Upper lobe of left lung (tissue), 6 donors: ENCODE measurements at regions not wholly inside any gene's neighbourhood (a gene's known extent, or its start where the extent isn't known, plus 50 kb on each side); places are given as distances from the start of the nearest gene placed in this dataset.

ENCODE experiments used
- ATAC-seq, 2 donors: fragments of 200-7000 bp; cut with Tn5 transposase; one replicate each; pipeline ENCODE4 v1.9.1; 2022; ENCODE audit warnings: mild to moderate bottlenecking in 2 of 2, moderate library complexity in 2 of 2; ENCODE audit not compliant: low FRiP score in 2 of 2
- DNase-seq, 2 donors: peaks; one replicate each; pipeline ENCODE4 v3.0.0-alpha.2; 2019 to 2020
- H3K27ac ChIP-seq, 4 donors: fragments of 200-600 bp; sonication (generic); one replicate each; pipeline ENCODE4 v1.5.1; 2016 to 2019
- H3K27me3 ChIP-seq, 4 donors: fragments of 200-600 bp; sonication (generic); one replicate each; pipeline ENCODE4 v1.5.1; 2017 to 2019
- H3K36me3 ChIP-seq, 4 donors: fragments of 200-600 bp; sonication (generic); one replicate each; pipeline ENCODE4 v1.5.1; 2016 to 2019
- H3K4me1 ChIP-seq, 4 donors: fragments of 200-600 bp; sonication (generic); one replicate each; pipeline ENCODE4 v1.5.1; 2018 to 2019
- H3K4me3 ChIP-seq, 4 donors: fragments of 200-600 bp; sonication (generic); one replicate each; pipeline ENCODE4 v1.5.1; 2017 to 2019; ENCODE audit warnings: mild to moderate bottlenecking in 2 of 4, moderate library complexity in 1 of 4
- H3K9me3 ChIP-seq, 4 donors: fragments of 200-600 bp; sonication (generic); one replicate each; pipeline ENCODE4 v1.5.1; 2018 to 2019
- CTCF ChIP-seq, 6 experiments: fragments of 450-650 bp in 4 of 6; fragments of 200-600 bp in 2 of 6; sonication (generic) in 2 of 6; IDR thresholded peaks; one replicate each; pipeline ENCODE4 v1.5.1; 2016 to 2019; ENCODE audit warnings: antibody characterized with exemption in 6 of 6
- EP300 ChIP-seq, 4 donors: sonication (generic); formaldehyde crosslinking; IDR thresholded peaks; one replicate each; pipeline ENCODE4 v1.5.1; 2017; ENCODE audit warnings: antibody characterized with exemption in 4 of 4, control low read depth in 2 of 4
- POLR2A ChIP-seq, 4 donors: fragments of 450-650 bp; IDR thresholded peaks; one replicate each; pipeline ENCODE4 v1.5.1; 2016 to 2017; ENCODE audit warnings: antibody characterized with exemption in 4 of 4, mild to moderate bottlenecking in 2 of 4
- POLR2AphosphoS5 ChIP-seq, 2 donors: sonication (generic); formaldehyde crosslinking; IDR thresholded peaks; one replicate each; pipeline ENCODE4 v1.5.1; 2017; ENCODE audit warnings: antibody characterized with exemption in 2 of 2
- WGBS, 2 donors: methylation state at CpG; one replicate each; pipeline ENCODE4 v1.1.5; 2017 to 2018; 5-methylcytosine and 5-hydroxymethylcytosine counted together
- donor health status: DM: no; HTN: no; CAD: no; lungs with moderate emphysema.
- donor health status: DM: no; HTN: yes; CAD: no; lungs with severe emphysema.

- DNase-seq (no peak), ATAC-seq (no peak)
- Histone ChIP-seq H3K36me3 (no peaks in the 10 kb centered on the region), H3K27ac (no peak overlapping the region), H3K9me3 (no peaks in the 10 kb centered on the region), H3K4me1 (no peaks in the 10 kb centered on the region), H3K4me3 (no peak overlapping the region), H3K27me3 (no peaks in the 10 kb centered on the region)
- 96 to 99% methylated on average over 3 of the region's 3 CpGs for WGBS, 2 donors
- TF ChIP-seq EP300 (IDR thresholded peaks at IDR 0.05), result no peak
- TF ChIP-seq POLR2AphosphoS5 (IDR thresholded peaks at IDR 0.05), result no peak
- TF ChIP-seq POLR2A (IDR thresholded peaks at IDR 0.05), result no peak
- no peak for TF ChIP-seq CTCF (IDR thresholded peaks at IDR 0.05)
Measured at GRCh38 chr1:98210563-98210962, 289.7 kb upstream of the DPYD start.

GRCh38 chr1:98210064-98210463 is 289.2 kb upstream of the DPYD start:
- 50 to 59% methylated on average over 7 of the region's 7 CpGs for WGBS, 2 donors
- H3K27me3 ChIP-seq, result no peaks in the 10 kb centered on the region
- DNase-seq (no peak), ATAC-seq (no peak)
- no peak overlapping the region for H3K4me3 ChIP-seq
- no peaks in the 10 kb centered on the region for H3K36me3 ChIP-seq
- H3K4me1 ChIP-seq, result no peaks in the 10 kb centered on the region
- TF ChIP-seq CTCF (IDR thresholded peaks at IDR 0.05) (no peak), POLR2A (IDR thresholded peaks at IDR 0.05) (no peak), EP300 (IDR thresholded peaks at IDR 0.05) (no peak), POLR2AphosphoS5 (IDR thresholded peaks at IDR 0.05) (no peak)
- H3K9me3 ChIP-seq, result no peaks in the 10 kb centered on the region
- H3K27ac ChIP-seq, result no peak overlapping the region

- H3K36me3 ChIP-seq, result no peaks in the 10 kb centered on the region
- H3K27ac ChIP-seq, result no peak overlapping the region
- no peaks in the 10 kb centered on the region for H3K27me3 ChIP-seq
- 64 to 80% methylated on average over 1 of the region's 1 CpG for WGBS, 2 donors
- H3K4me3 ChIP-seq, result no peak overlapping the region
- ATAC-seq (no peak), DNase-seq (no peak)
- H3K9me3 ChIP-seq, result no peaks in the 10 kb centered on the region
- no peaks in the 10 kb centered on the region for H3K4me1 ChIP-seq
- TF ChIP-seq CTCF (IDR thresholded peaks at IDR 0.05) (no peak), POLR2AphosphoS5 (IDR thresholded peaks at IDR 0.05) (no peak), EP300 (IDR thresholded peaks at IDR 0.05) (no peak), POLR2A (IDR thresholded peaks at IDR 0.05) (no peak)
Measured at GRCh38 chr1:98205291-98206017, 284.6 kb upstream of the DPYD start.

GRCh38 chr1:98203466-98203865 is 282.6 kb upstream of the DPYD start:
- Histone ChIP-seq H3K36me3 (no peaks in the 10 kb centered on the region), H3K4me1 (no peaks in the 10 kb centered on the region), H3K9me3 (no peaks in the 10 kb centered on the region), H3K27me3 (no peaks in the 10 kb centered on the region), H3K27ac (no peak overlapping the region), H3K4me3 (no peak overlapping the region)
- TF ChIP-seq EP300 (IDR thresholded peaks at IDR 0.05), result no peak
- 43 to 68% methylated on average over 2 of the region's 2 CpGs for WGBS, 2 donors
- ATAC-seq (no peak), DNase-seq (no peak)

- Histone ChIP-seq H3K27ac (no peak overlapping the region), H3K4me1 (no peaks in the 10 kb centered on the region), H3K27me3 (no peaks in the 10 kb centered on the region), H3K4me3 (no peak overlapping the region), H3K36me3 (no peaks in the 10 kb centered on the region), H3K9me3 (no peaks in the 10 kb centered on the region)
- WGBS, 2 donors, result 35 to 51% methylated on average over 4 of the region's 4 CpGs
- ATAC-seq (no peak), DNase-seq (no peak)
- TF ChIP-seq POLR2A (IDR thresholded peaks at IDR 0.05), result no peak
- TF ChIP-seq POLR2AphosphoS5 (IDR thresholded peaks at IDR 0.05), result no peak
- no peak for TF ChIP-seq CTCF (IDR thresholded peaks at IDR 0.05)
- no peak for TF ChIP-seq EP300 (IDR thresholded peaks at IDR 0.05)
Measured at GRCh38 chr1:98201666-98202081, 280.8 kb upstream of the DPYD start.
